Kidney capillary endothelial cell (primary cell): ENCODE measurements at regions not wholly inside any gene's neighbourhood (a gene's known extent, or its start where the extent isn't known, plus 50 kb on each side); places are given as distances from the start of the nearest gene placed in this dataset.
A peak's percentile ranks its signal among the peaks of the same experiment; 100 is the strongest.

Source experiments
- DNase-seq: peaks from one replicate; pipeline ENCODE4 v3.0.0-alpha.2; 2018; ENCODE audit warnings: low spot score

- no peak for DNase-seq
Observed at GRCh38 chr22:49481659-49482399, 345.8 kb downstream of the BRD1 start.

GRCh38 chr22:49480896-49481658, 346.6 kb downstream of the BRD1 start:
- no peak for DNase-seq

- DNase-seq = no peak
Observed at GRCh38 chr22:49480331-49480730, 347.3 kb downstream of the BRD1 start.

GRCh38 chr22:49479566-49479965, 348.1 kb downstream of the BRD1 start:
- DNase-seq = no peak

GRCh38 chr22:49476800-49477400, 350.8 kb downstream of the BRD1 start:
- DNase-seq = no peak

- DNase-seq = no peak
Observed at GRCh38 chr22:49476176-49476575, 351.5 kb downstream of the BRD1 start.

- DNase-seq = no peak
Observed at GRCh38 chr22:49475253-49475652, 352.4 kb downstream of the BRD1 start.

GRCh38 chr22:49473286-49473685, 354.4 kb downstream of the BRD1 start:
- no peak for DNase-seq

GRCh38 chr22:49470741-49471503, 356.8 kb downstream of the BRD1 start:
- DNase-seq = no peak

- DNase-seq = no peak
Observed at GRCh38 chr22:49469896-49470740, 357.6 kb downstream of the BRD1 start.

- no peak for DNase-seq
Observed at GRCh38 chr22:49468487-49469198, 359.0 kb downstream of the BRD1 start.

GRCh38 chr22:49466878-49467595, 360.6 kb downstream of the BRD1 start:
- DNase-seq = no peak

GRCh38 chr22:49464037-49464436, 363.6 kb downstream of the BRD1 start:
- DNase-seq = no peak

- DNase-seq = peak; percentile 1
Observed at GRCh38 chr22:49462795-49463194, 364.9 kb downstream of the BRD1 start.

GRCh38 chr22:49462291-49462690, 365.4 kb downstream of the BRD1 start:
- DNase-seq = no peak

GRCh38 chr22:49461674-49462073, 366.0 kb downstream of the BRD1 start:
- no peak for DNase-seq

GRCh38 chr22:49460592-49461281, 366.9 kb downstream of the BRD1 start:
- DNase-seq = no peak

- no peak for DNase-seq
Observed at GRCh38 chr22:49460091-49460490, 367.6 kb downstream of the BRD1 start.

GRCh38 chr22:49458708-49459099, 369.0 kb downstream of the BRD1 start:
- no peak for DNase-seq
